GM23338 (cell line): ENCODE measurements at regions not wholly inside any gene's neighbourhood (a gene's known extent, or its start where the extent isn't known, plus 50 kb on each side); places are given as distances from the start of the nearest gene placed in this dataset.

ENCODE experiments used
- ATAC-seq: fragments of 200-7000 bp; cut with Tn5 transposase; 3 replicates; pipeline ENCODE4 v1.9.1; 2020
- DNase-seq: peaks from one replicate; pipeline ENCODE4 v3.0.0-alpha.2; 2015; ENCODE audit warnings: low spot score
- H2AFZ ChIP-seq: fragments of 200-600 bp; sonication (generic); 2 replicates; pipeline ENCODE4 v1.8.0; 2016; ENCODE audit warnings: antibody characterized with exemption, mild to moderate bottlenecking, moderate library complexity
- H3F3A ChIP-seq: fragments of 200-600 bp; sonication (generic); replicated peaks from 2 replicates; pipeline ENCODE4 v1.8.0; 2017; ENCODE audit warnings: antibody characterized with exemption, mixed run types, low read depth
- H3K27ac ChIP-seq: fragments of 200-600 bp; sonication (generic); 2 replicates; pipeline ENCODE4 v1.6.1; 2016; ENCODE audit warnings: low read depth
- H3K27me3 ChIP-seq: fragments of 200-600 bp; sonication (generic); 2 replicates; pipeline ENCODE4 v1.8.0; 2016; ENCODE audit warnings: mild to moderate bottlenecking, mixed run types, moderate library complexity; ENCODE audit not compliant: insufficient read depth
- H3K36me3 ChIP-seq: fragments of 200-600 bp; sonication (generic); 2 replicates; pipeline ENCODE4 v1.8.0; 2016; ENCODE audit warnings: mild to moderate bottlenecking; ENCODE audit not compliant: insufficient read depth
- H3K4me1 ChIP-seq: fragments of 200-600 bp; sonication (generic); 2 replicates; pipeline ENCODE4 v1.8.0; 2016; ENCODE audit warnings: mild to moderate bottlenecking, moderate library complexity; ENCODE audit not compliant: insufficient read depth
- H3K4me2 ChIP-seq: fragments of 200-600 bp; sonication (generic); 2 replicates; pipeline ENCODE4 v1.7.1; 2017; ENCODE audit warnings: mixed run types
- H3K4me3 ChIP-seq: fragments of 200-600 bp; sonication (generic); 2 replicates; pipeline ENCODE4 v1.6.1; 2016; ENCODE audit warnings: mixed run types
- H3K79me2 ChIP-seq: fragments of 200-600 bp; sonication (generic); replicated peaks from 2 replicates; pipeline ENCODE4 v1.8.0; 2017; ENCODE audit warnings: mild to moderate bottlenecking; ENCODE audit not compliant: insufficient read depth
- H3K9me2 ChIP-seq: fragments of 200-600 bp; sonication (generic); 2 replicates; pipeline ENCODE4 v1.8.0; 2017; ENCODE audit not compliant: insufficient read depth
- H4K20me1 ChIP-seq: fragments of 200-600 bp; sonication (generic); replicated peaks from 2 replicates; pipeline ENCODE4 v1.8.0; 2017; ENCODE audit warnings: mild to moderate bottlenecking; ENCODE audit not compliant: insufficient read depth
- H3K27ac Mint-ChIP-seq: 2 replicates; pipeline ENCODE4 v1.8.0; 2020; ENCODE audit warnings: inconsistent platforms, mild to moderate bottlenecking, moderate library complexity, mixed read lengths
- H3K27me3 Mint-ChIP-seq: 3 replicates; pipeline ENCODE4 v1.8.0; 2022; ENCODE audit warnings: low read depth, mild to moderate bottlenecking, moderate library complexity, mixed read lengths, inconsistent platforms; ENCODE audit not compliant: insufficient read depth, poor library complexity
- H3K36me3 Mint-ChIP-seq: 3 replicates; pipeline ENCODE4 v1.8.0; 2021; ENCODE audit warnings: low read depth, mild to moderate bottlenecking, inconsistent platforms, moderate library complexity, mixed read lengths
- H3K4me1 Mint-ChIP-seq: 3 replicates; pipeline ENCODE4 v1.8.0; 2020; ENCODE audit warnings: mild to moderate bottlenecking, inconsistent platforms, mixed read lengths
- H3K4me3 Mint-ChIP-seq: 3 replicates; pipeline ENCODE4 v1.8.0; 2021; ENCODE audit warnings: moderate library complexity, mild to moderate bottlenecking, inconsistent platforms, mixed read lengths
- H3K9me3 Mint-ChIP-seq: 3 replicates; pipeline ENCODE4 v1.8.0; 2020; ENCODE audit warnings: moderate library complexity, mild to moderate bottlenecking, inconsistent platforms, mixed read lengths
- CREB1 ChIP-seq: fragments of 250-450 bp; sonication (Bioruptor Pico); IDR thresholded peaks from 2 replicates; pipeline ENCODE4 v1.5.0; 2020; ENCODE audit warnings: low read depth, mild to moderate bottlenecking, moderate library complexity
- CTCF ChIP-seq, 2 experiments: fragments of 200-600 bp in 1 of 2; sonication (generic) in 1 of 2; conservative IDR thresholded peaks; 2 replicates each; pipeline versions ENCODE4 v1.5.1 to v1.6.1; 2016 to 2017; ENCODE audit warnings: antibody characterized with exemption in 2 of 2, low read depth in 2 of 2, mild to moderate bottlenecking in 2 of 2, moderate library complexity in 1 of 2
- EZH2 ChIP-seq: fragments of 200-600 bp; sonication (generic); IDR thresholded peaks from one replicate; pipeline ENCODE4 v1.8.0; 2017; ENCODE audit warnings: antibody characterized with exemption, mild to moderate bottlenecking, low read depth; ENCODE audit not compliant: unreplicated experiment
- EZH2phosphoT487 ChIP-seq: fragments of 200-600 bp; sonication (generic); IDR thresholded peaks from one replicate; pipeline ENCODE4 v1.8.1; 2018; ENCODE audit warnings: antibody characterized with exemption; ENCODE audit not compliant: unreplicated experiment
- JUNB ChIP-seq: IDR thresholded peaks from one replicate; pipeline ENCODE4 v1.6.1; 2016; ENCODE audit warnings: antibody characterized with exemption; ENCODE audit not compliant: unreplicated experiment
- NANOG ChIP-seq: IDR thresholded peaks from 2 replicates; pipeline ENCODE4 v1.6.1; 2016; ENCODE audit warnings: antibody characterized with exemption, borderline replicate concordance
- POLR2AphosphoS5 ChIP-seq: IDR thresholded peaks from 2 replicates; pipeline ENCODE4 v1.6.1; 2016; ENCODE audit warnings: antibody characterized with exemption, low read depth
- STAT1 ChIP-seq: IDR thresholded peaks from one replicate; pipeline ENCODE4 v1.6.1; 2016; ENCODE audit warnings: antibody characterized with exemption; ENCODE audit not compliant: unreplicated experiment
- ZNF114 ChIP-seq: fragments of 250-450 bp; sonication (Bioruptor Pico); IDR thresholded peaks from 2 replicates; pipeline ENCODE4 v1.5.0; 2020; ENCODE audit warnings: mild to moderate bottlenecking, moderate library complexity
- ZNF331 ChIP-seq: fragments of 250-450 bp; sonication (Bioruptor Pico); IDR thresholded peaks from 2 replicates; pipeline ENCODE4 v1.5.0; 2020; ENCODE audit warnings: low read depth, mild to moderate bottlenecking, moderate library complexity
- TF ChIP-seq, protein P1 (sequence below): fragments of 250-450 bp; sonication (Bioruptor Pico); IDR thresholded peaks from 2 replicates; pipeline ENCODE4 v1.5.0; 2020; ENCODE audit warnings: mild to moderate bottlenecking, moderate library complexity
- TF ChIP-seq, protein P2 (sequence below): IDR thresholded peaks from one replicate; pipeline ENCODE4 v1.6.1; 2018; ENCODE audit warnings: antibody characterized with exemption; ENCODE audit not compliant: unreplicated experiment
- TF ChIP-seq, protein P3 (sequence below): IDR thresholded peaks from 2 replicates; pipeline ENCODE4 v1.6.1; 2016; ENCODE audit warnings: antibody characterized with exemption

DNA sequence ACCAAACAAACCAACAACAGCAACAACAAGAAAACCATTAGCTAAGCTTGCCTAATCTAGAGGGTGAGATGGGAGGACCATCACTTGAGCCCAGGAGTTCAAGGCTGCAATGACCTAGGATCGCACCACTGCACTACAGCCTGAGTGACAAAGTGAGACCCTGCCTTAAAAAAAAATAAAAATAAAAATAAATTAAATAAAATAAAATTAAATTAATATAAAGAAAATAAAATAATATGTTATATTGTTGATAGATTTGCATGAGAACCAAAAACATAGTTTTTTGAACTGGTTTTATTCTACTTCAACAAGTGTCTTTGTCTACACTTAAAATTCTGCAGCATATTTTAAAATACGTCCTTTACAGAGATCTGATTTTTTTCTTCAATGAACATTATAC, 2683.1 kb downstream of the ARAP2 start:
- Histone ChIP-seq H2AFZ (no peak overlapping the region), H3K27ac (no peak overlapping the region), H4K20me1 (no peaks in the 10 kb centered on the region), H3K4me2 (no peak overlapping the region), H3K4me3 (no peak overlapping the region), H3K9me2 (no peaks in the 10 kb centered on the region), H3K27me3 (no peaks in the 10 kb centered on the region), H3F3A (no peaks in the 10 kb centered on the region), H3K36me3 (no peaks in the 10 kb centered on the region), H3K4me1 (peaks cover 6% of the 10 kb centered on the region; the same call in 1 of the 2 replicates), H3K79me2 (no peaks in the 10 kb centered on the region)
- no peak for DNase-seq
- H3K9me3 Mint-ChIP-seq, result peaks cover 6% of the 10 kb centered on the region; the same call in 2 of the 3 replicates
- no peaks in the 10 kb centered on the region for H3K4me1 Mint-ChIP-seq
- no peak overlapping the region for H3K27ac Mint-ChIP-seq
- TF ChIP-seq JUNB (no peak), CTCF (conservative IDR thresholded peaks at IDR 0.05; ENCODE audit: low read depth in 2 of 2) (no peak), EZH2phosphoT487 (no peak), STAT1 (no peak), EZH2 (no peak), NANOG (no peak), ZNF331 (CRISPR knock-in tag) (no peak), POLR2AphosphoS5 (no peak), ZNF114 (CRISPR knock-in tag) (no peak), CREB1 (no peak)
- TF ChIP-seq, protein P1, sequence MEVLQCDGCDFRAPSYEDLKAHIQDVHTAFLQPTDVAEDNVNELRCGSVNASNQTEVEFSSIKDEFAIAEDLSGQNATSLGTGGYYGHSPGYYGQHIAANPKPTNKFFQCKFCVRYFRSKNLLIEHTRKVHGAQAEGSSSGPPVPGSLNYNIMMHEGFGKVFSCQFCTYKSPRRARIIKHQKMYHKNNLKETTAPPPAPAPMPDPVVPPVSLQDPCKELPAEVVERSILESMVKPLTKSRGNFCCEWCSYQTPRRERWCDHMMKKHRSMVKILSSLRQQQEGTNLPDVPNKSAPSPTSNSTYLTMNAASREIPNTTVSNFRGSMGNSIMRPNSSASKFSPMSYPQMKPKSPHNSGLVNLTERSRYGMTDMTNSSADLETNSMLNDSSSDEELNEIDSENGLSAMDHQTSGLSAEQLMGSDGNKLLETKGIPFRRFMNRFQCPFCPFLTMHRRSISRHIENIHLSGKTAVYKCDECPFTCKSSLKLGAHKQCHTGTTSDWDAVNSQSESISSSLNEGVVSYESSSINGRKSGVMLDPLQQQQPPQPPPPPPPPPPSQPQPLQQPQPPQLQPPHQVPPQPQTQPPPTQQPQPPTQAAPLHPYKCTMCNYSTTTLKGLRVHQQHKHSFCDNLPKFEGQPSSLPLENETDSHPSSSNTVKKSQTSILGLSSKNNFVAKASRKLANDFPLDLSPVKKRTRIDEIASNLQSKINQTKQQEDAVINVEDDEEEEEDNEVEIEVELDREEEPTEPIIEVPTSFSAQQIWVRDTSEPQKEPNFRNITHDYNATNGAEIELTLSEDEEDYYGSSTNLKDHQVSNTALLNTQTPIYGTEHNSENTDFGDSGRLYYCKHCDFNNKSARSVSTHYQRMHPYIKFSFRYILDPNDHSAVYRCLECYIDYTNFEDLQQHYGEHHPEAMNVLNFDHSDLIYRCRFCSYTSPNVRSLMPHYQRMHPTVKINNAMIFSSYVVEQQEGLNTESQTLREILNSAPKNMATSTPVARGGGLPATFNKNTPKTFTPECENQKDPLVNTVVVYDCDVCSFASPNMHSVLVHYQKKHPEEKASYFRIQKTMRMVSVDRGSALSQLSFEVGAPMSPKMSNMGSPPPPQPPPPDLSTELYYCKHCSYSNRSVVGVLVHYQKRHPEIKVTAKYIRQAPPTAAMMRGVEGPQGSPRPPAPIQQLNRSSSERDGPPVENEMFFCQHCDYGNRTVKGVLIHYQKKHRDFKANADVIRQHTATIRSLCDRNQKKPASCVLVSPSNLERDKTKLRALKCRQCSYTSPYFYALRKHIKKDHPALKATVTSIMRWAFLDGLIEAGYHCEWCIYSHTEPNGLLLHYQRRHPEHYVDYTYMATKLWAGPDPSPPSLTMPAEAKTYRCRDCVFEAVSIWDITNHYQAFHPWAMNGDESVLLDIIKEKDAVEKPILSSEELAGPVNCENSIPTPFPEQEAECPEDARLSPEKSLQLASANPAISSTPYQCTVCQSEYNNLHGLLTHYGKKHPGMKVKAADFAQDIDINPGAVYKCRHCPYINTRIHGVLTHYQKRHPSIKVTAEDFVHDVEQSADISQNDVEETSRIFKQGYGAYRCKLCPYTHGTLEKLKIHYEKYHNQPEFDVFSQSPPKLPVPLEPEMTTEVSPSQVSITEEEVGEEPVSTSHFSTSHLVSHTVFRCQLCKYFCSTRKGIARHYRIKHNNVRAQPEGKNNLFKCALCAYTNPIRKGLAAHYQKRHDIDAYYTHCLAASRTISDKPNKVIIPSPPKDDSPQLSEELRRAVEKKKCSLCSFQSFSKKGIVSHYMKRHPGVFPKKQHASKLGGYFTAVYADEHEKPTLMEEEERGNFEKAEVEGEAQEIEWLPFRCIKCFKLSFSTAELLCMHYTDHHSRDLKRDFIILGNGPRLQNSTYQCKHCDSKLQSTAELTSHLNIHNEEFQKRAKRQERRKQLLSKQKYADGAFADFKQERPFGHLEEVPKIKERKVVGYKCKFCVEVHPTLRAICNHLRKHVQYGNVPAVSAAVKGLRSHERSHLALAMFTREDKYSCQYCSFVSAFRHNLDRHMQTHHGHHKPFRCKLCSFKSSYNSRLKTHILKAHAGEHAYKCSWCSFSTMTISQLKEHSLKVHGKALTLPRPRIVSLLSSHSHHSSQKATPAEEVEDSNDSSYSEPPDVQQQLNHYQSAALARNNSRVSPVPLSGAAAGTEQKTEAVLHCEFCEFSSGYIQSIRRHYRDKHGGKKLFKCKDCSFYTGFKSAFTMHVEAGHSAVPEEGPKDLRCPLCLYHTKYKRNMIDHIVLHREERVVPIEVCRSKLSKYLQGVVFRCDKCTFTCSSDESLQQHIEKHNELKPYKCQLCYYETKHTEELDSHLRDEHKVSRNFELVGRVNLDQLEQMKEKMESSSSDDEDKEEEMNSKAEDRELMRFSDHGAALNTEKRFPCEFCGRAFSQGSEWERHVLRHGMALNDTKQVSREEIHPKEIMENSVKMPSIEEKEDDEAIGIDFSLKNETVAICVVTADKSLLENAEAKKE, result no peak
- TF ChIP-seq, protein P2, sequence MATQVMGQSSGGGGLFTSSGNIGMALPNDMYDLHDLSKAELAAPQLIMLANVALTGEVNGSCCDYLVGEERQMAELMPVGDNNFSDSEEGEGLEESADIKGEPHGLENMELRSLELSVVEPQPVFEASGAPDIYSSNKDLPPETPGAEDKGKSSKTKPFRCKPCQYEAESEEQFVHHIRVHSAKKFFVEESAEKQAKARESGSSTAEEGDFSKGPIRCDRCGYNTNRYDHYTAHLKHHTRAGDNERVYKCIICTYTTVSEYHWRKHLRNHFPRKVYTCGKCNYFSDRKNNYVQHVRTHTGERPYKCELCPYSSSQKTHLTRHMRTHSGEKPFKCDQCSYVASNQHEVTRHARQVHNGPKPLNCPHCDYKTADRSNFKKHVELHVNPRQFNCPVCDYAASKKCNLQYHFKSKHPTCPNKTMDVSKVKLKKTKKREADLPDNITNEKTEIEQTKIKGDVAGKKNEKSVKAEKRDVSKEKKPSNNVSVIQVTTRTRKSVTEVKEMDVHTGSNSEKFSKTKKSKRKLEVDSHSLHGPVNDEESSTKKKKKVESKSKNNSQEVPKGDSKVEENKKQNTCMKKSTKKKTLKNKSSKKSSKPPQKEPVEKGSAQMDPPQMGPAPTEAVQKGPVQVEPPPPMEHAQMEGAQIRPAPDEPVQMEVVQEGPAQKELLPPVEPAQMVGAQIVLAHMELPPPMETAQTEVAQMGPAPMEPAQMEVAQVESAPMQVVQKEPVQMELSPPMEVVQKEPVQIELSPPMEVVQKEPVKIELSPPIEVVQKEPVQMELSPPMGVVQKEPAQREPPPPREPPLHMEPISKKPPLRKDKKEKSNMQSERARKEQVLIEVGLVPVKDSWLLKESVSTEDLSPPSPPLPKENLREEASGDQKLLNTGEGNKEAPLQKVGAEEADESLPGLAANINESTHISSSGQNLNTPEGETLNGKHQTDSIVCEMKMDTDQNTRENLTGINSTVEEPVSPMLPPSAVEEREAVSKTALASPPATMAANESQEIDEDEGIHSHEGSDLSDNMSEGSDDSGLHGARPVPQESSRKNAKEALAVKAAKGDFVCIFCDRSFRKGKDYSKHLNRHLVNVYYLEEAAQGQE, result no peak
- TF ChIP-seq, protein P3, sequence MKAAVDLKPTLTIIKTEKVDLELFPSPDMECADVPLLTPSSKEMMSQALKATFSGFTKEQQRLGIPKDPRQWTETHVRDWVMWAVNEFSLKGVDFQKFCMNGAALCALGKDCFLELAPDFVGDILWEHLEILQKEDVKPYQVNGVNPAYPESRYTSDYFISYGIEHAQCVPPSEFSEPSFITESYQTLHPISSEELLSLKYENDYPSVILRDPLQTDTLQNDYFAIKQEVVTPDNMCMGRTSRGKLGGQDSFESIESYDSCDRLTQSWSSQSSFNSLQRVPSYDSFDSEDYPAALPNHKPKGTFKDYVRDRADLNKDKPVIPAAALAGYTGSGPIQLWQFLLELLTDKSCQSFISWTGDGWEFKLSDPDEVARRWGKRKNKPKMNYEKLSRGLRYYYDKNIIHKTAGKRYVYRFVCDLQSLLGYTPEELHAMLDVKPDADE, result no peak
- ATAC-seq, result no peak
- no peaks in the 10 kb centered on the region for H3K36me3 Mint-ChIP-seq
- H3K27me3 Mint-ChIP-seq, result peaks cover 3% of the 10 kb centered on the region
- no peak overlapping the region for H3K4me3 Mint-ChIP-seq
